ENCODE measurements at regions not wholly inside any gene's neighbourhood (a gene's known extent, or its start where the extent isn't known, plus 50 kb on each side); places are given as distances from the start of the nearest gene placed in this dataset.

- TF ChIP-seq TAF1 (IDR thresholded peaks at IDR 0.05; ENCODE audit: borderline replicate concordance, low read depth, low read length) (no peak), POLR2A (IDR thresholded peaks at IDR 0.05; ENCODE audit: low read depth, low read length) (no peak), POLR2AphosphoS5 (IDR thresholded peaks at IDR 0.05; ENCODE audit: low read depth, low read length) (no peak)
Measured at GRCh38 chr3:145550522-145550921, 610.5 kb downstream of the PLOD2 start.
